Renal cortex interstitium (tissue), 11 donors: ENCODE measurements at regions not wholly inside any gene's neighbourhood (a gene's known extent, or its start where the extent isn't known, plus 50 kb on each side); places are given as distances from the start of the nearest gene placed in this dataset.

Source experiments
- DNase-seq, 11 donors: peaks; one replicate each; pipeline ENCODE4 v3.0.0-alpha.2; 2013; ENCODE audit warnings: low read depth in 9 of 11, low spot score in 4 of 11; ENCODE audit errors: extremely low read depth in 1 of 11

DNA sequence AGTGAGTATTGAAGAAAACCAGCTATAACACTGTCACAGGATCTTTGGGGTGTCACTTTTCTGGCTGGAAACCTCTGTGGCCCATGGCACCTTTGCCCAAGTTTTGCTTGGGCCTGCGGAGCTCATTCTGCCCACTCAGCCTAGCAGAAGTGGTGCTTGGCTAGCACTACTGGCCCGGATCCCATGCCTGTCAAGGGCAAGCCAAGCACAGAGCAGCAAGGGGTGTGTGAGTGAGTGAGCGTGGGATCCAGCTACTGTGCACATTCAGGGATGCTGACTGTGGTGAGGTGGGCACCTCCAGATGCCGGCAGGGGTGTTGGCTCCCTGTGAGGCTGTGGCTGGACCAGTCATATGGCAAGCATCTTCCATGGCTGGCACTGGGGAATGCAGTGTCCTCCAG is 55.4 kb upstream of the RASGEF1B start:
- no peak for DNase-seq

DNA sequence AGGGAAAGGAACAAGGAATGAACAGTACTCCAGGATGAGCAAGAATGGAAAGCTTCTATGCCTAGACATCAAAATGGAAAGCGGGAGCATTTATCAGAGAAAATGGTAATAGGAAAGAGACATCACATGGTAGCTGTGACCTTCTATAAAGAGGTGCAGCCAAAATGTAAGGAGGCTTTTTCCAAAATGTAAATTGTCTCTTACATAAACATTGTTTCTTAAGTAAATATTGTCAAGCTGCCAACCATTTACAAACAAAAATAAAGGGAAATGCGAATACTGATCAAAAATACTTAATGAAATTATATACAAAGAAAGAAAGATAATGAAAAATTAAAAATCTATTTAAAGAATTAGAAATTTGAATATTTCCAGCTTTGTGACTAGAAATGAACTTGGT is 55.0 kb upstream of the RASGEF1B start:
- DNase-seq: no peak

DNA sequence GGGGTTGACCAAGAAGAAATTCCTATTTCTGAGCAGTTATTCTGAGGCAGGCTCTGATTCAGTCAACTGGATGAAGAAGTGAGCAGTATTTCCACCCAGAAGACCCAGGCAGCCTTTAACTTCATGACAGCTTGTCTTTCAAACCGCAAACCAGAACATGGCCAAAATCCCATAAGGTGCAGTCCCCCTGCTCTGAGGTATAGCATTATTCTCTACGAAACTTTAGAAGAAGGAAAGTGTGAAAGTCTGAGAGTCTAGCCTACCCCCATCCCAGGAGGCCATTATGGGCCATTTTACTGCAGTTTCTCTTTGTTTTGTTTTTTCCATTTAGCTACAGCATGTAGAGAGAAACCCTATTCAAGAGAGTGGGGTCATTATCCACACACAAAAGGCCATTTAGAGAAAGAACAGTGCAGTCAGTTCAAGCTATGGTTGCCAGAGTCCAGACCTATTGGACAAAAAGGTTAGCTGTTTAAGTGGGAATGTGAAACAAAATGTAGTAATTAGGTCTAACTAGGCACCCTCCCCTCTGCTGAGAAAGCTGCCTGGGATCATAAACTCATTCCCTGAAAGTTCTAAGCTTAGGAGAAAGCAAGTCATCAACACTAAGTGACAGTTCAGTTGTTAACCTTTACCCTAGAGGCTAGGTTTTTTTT is 52.1 kb upstream of the RASGEF1B start:
- DNase-seq: no peak

DNA sequence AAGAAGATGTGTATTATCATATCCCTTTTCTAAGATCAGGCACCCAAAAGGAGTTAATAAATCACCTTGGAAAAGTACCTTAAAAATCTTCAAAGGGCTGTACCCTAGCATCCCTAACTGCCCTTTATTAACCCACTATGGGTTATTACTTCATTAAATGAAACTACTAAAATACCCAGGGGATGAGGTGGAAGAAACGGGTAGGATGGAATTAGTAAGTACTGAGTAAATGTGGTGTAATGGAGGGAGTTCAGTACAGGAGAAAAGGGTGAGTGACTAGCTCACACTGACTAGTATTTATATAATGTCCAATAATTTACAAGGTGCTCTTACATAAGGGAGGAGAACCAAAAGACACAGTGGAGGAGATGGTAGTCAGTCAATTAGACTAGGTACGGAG is 51.0 kb upstream of the RASGEF1B start:
- no peak for DNase-seq

DNA sequence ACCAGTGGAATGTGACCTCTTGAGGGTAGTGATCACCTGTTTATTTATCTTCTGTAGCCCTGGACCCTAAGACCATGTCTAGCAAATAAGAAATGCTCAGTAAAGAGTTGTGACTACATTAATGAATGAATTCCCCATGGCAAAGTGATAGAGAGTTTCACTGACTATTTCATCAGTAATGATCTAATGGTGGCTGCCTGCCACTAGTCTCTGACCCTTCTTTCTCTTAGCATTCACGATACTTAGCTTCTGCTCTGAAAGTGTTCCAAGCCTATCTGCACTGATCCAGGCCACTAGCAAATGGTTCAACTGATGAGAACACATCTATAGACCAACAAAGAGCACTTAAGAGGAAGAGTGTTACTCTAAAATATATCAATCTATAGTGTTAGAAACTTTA is 50.0 kb upstream of the RASGEF1B start:
- no peak for DNase-seq
